Inflammatory macrophage treated with lipopolysaccharide for 1 hour (primary cell): ENCODE measurements at regions not wholly inside any gene's neighbourhood (a gene's known extent, or its start where the extent isn't known, plus 50 kb on each side); places are given as distances from the start of the nearest gene placed in this dataset.
"Not testable (repeated sequence)": the region's sequence is repeated elsewhere in the genome, so short reads cannot be mapped to it uniquely, and the experiment has no call there.

Experiments
- DNase-seq, 2 donors: peaks; one replicate each; pipeline ENCODE4 v3.0.0-alpha.2; 2020 to 2022

- not testable (repeated sequence) for DNase-seq
Measured at GRCh38 chr5:34189246-34189645, 146.2 kb upstream of the C1QTNF3 start.

- not testable (repeated sequence) for DNase-seq
Measured at GRCh38 chr5:34189752-34190411, 146.9 kb upstream of the C1QTNF3 start.

GRCh38 chr5:34190466-34190865, 147.5 kb upstream of the C1QTNF3 start:
- not testable (repeated sequence) for DNase-seq

GRCh38 chr5:34191279-34191744, 148.3 kb upstream of the C1QTNF3 start:
- not testable (repeated sequence) for DNase-seq

GRCh38 chr5:34192064-34192922, 149.3 kb upstream of the C1QTNF3 start:
- DNase-seq = not testable (repeated sequence)

- DNase-seq = not testable (repeated sequence)
Measured at GRCh38 chr5:34192923-34193262, 149.9 kb upstream of the C1QTNF3 start.

- not testable (repeated sequence) for DNase-seq
Measured at GRCh38 chr5:34193297-34193696, 150.3 kb upstream of the C1QTNF3 start.

- DNase-seq = not testable (repeated sequence)
Measured at GRCh38 chr5:34193804-34194203, 150.8 kb upstream of the C1QTNF3 start.

GRCh38 chr5:34196091-34196490, 153.1 kb upstream of the C1QTNF3 start:
- DNase-seq = not testable (repeated sequence)

- peak; percentile 14 to 17 for DNase-seq
Measured at GRCh38 chr5:34205347-34205746, 162.3 kb upstream of the C1QTNF3 start.

- DNase-seq = not testable (repeated sequence)
Measured at GRCh38 chr5:34217386-34217785, 174.4 kb upstream of the C1QTNF3 start.

- DNase-seq = not testable (repeated sequence)
Measured at GRCh38 chr5:34221329-34222073, 178.5 kb upstream of the C1QTNF3 start.

- DNase-seq = not testable (repeated sequence)
Measured at GRCh38 chr5:34223158-34223557, 180.1 kb upstream of the C1QTNF3 start.

GRCh38 chr5:34230402-34230801, 187.4 kb upstream of the C1QTNF3 start:
- DNase-seq = not testable (repeated sequence)

- not testable (repeated sequence) for DNase-seq
Measured at GRCh38 chr5:34243802-34244201, 200.8 kb upstream of the C1QTNF3 start.

- peak; percentile 0 to 16 for DNase-seq
Measured at GRCh38 chr5:34244281-34245031, 201.4 kb upstream of the C1QTNF3 start.

GRCh38 chr5:34245032-34245394, 202.0 kb upstream of the C1QTNF3 start:
- DNase-seq = not testable (repeated sequence)

- DNase-seq = peak in 1 of 2 donors; percentile 0
Measured at GRCh38 chr5:34245813-34246212, 202.8 kb upstream of the C1QTNF3 start.

- not testable (repeated sequence) for DNase-seq
Measured at GRCh38 chr5:34258598-34258997, 215.6 kb upstream of the C1QTNF3 start.

- not testable (repeated sequence) for DNase-seq
Measured at GRCh38 chr5:34261020-34261419, 218.0 kb upstream of the C1QTNF3 start.

- DNase-seq = not testable (repeated sequence)
Measured at GRCh38 chr5:34266151-34266550, 223.1 kb upstream of the C1QTNF3 start.

- not testable (repeated sequence) for DNase-seq
Measured at GRCh38 chr5:34296759-34297158, 253.7 kb upstream of the C1QTNF3 start.
